ENCODE measurements at regions not wholly inside any gene's neighbourhood (a gene's known extent, or its start where the extent isn't known, plus 50 kb on each side); places are given as distances from the start of the nearest gene placed in this dataset.

DNA sequence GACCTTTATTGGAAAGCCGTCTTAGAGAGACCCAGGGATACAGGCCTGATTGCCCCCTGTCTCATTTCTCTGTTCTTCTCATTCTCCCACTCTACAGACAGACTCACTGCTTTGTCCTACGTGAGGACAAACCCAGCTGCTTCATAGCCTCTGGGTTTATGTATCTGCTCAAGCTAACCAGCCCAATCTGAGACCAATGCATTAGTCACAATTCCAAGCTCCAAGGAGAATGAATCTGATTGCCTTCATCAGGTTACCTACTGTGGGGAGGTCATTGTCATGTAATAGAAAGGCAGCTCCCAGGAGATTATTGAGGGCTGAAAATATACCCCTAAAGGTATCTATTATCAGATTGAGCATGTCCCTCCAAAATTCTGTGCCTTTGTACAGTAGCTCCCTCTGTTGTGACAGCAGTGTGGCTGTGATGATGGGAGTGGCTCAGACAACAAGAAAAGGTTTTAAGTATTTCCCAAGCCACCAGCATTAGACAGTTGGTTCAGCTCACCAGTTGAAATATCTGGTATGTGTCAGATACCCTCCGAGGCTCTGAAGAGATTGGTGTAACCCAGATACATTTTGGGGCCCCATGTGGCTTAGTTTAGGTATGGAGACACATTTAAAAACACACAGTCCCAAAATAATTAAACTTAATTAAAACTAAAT lies 123.1 kb upstream of the EEPD1 start:
- Histone ChIP-seq H3K27me3 (no peaks in the 10 kb centered on the region), H3K9me3 (no peaks in the 10 kb centered on the region), H3K36me3 (no peaks in the 10 kb centered on the region), H3K27ac (no peak overlapping the region), H3K4me1 (peaks cover 0 to 4% (median 2%) of the 10 kb centered on the region in 12 donors), H3K4me3 (no peak overlapping the region)
- DNase-seq (no peak), ATAC-seq (no peak)
- TF ChIP-seq POLR2A (IDR thresholded peaks at IDR 0.05) (no peak), CTCF (IDR thresholded peaks at IDR 0.05) (no peak)
- WGBS, 4 donors: 83 to 95% (median 86%) methylated on average over 3 of the region's 3 CpGs
- intact Hi-C loops (cut with DNase I): loop anchor here in 3 of 10 donors (5.0 to 10.0 kb wide), 3 partner anchors 38 to 125 kb away; partner anchors contain the start of gene EEPD1 (in 1 of the 3)

- Histone ChIP-seq H3K27me3 (no peaks in the 10 kb centered on the region), H3K4me1 (peaks cover 0 to 28% (median 23%) of the 10 kb centered on the region in 12 donors), H3K27ac (no peak overlapping the region), H3K36me3 (no peaks in the 10 kb centered on the region), H3K9me3 (no peaks in the 10 kb centered on the region), H3K4me3 (no peak overlapping the region)
- no peak for DNase-seq
- no peak for ATAC-seq
- TF ChIP-seq CTCF (IDR thresholded peaks at IDR 0.05) (no peak), POLR2A (IDR thresholded peaks at IDR 0.05) (no peak)
- intact Hi-C loops (cut with DNase I): loop anchor here in 2 of 10 donors (5.0 to 10.0 kb wide), 2 partner anchors 40 to 122 kb away; partner anchors contain the start of gene EEPD1 (in 1 of the 2)
- 71 to 73% (median 72%) methylated on average over 5 of the region's 5 CpGs for WGBS, 4 donors
Measured at GRCh38 chr7:36032361-36032818, 120.7 kb upstream of the EEPD1 start.

GRCh38 chr7:36034020-36034419 lies 119.0 kb upstream of the EEPD1 start:
- H3K9me3 ChIP-seq: no peaks in the 10 kb centered on the region
- intact Hi-C loops (cut with DNase I): loop anchor here in 2 of 10 donors (5.0 to 10.0 kb wide), 2 partner anchors 42 to 121 kb away; partner anchors contain the start of gene EEPD1 (in 1 of the 2)
- no peak for TF ChIP-seq CTCF (IDR thresholded peaks at IDR 0.05)
- H3K27me3 ChIP-seq: no peaks in the 10 kb centered on the region
- 67 to 93% (median 77%) methylated on average over 4 of the region's 4 CpGs for WGBS, 4 donors
- H3K4me1 ChIP-seq: peaks cover 0 to 43% (median 33%) of the 10 kb centered on the region in 12 donors
- H3K36me3 ChIP-seq: no peaks in the 10 kb centered on the region
- no peak overlapping the region for H3K4me3 ChIP-seq
- H3K27ac ChIP-seq: no peak overlapping the region
- ATAC-seq: no peak
- no peak for DNase-seq

GRCh38 chr7:36035186-36035585 lies 117.9 kb upstream of the EEPD1 start:
- intact Hi-C loops (cut with DNase I): loop anchor here in 4 of 10 donors (5.0 to 10.0 kb wide), 7 partner anchors 42 to 257 kb away; partner anchors contain the start of gene EEPD1 (in 2 of the 4)
- TF ChIP-seq POLR2A (IDR thresholded peaks at IDR 0.05) (no peak), CTCF (IDR thresholded peaks at IDR 0.05) (no peak)
- DNase-seq: no peak
- Histone ChIP-seq H3K4me1 (peaks cover 0 to 52% (median 35%) of the 10 kb centered on the region in 12 donors), H3K36me3 (no peaks in the 10 kb centered on the region), H3K4me3 (no peak overlapping the region), H3K27ac (peak overlapping the region in 6 of 12 donors; percentile 77 to 90 (median 85)), H3K27me3 (no peaks in the 10 kb centered on the region), H3K9me3 (no peaks in the 10 kb centered on the region)
- 64 to 90% (median 72%) methylated on average over 6 to 7 of the region's 7 CpGs for WGBS, 4 donors
- no peak for ATAC-seq

Data from heart left ventricle (tissue), 16 donors.